Stimulated activated CD4-positive, alpha-beta T cell treated with anti-CD3 and anti-CD28 coated beads, Interleukin-12 subunit alpha, Interleukin-12 subunit beta, amount 100 ng/mL, for 4 hours (primary cell): ENCODE measurements at regions not wholly inside any gene's neighbourhood (a gene's known extent, or its start where the extent isn't known, plus 50 kb on each side); places are given as distances from the start of the nearest gene placed in this dataset.
"Not testable (repeated sequence)": the region's sequence is repeated elsewhere in the genome, so short reads cannot be mapped to it uniquely, and the experiment has no call there.

Experiments used
- DNase-seq: peaks from one replicate; pipeline ENCODE4 v3.0.0-alpha.2; 2020

- DNase-seq = no peak
Measured at GRCh38 chr2:39583781-39584180, 81.9 kb upstream of the TMEM178A start.

- DNase-seq = no peak
Measured at GRCh38 chr2:39584283-39584965, 81.3 kb upstream of the TMEM178A start.

GRCh38 chr2:39585531-39585930, 80.2 kb upstream of the TMEM178A start:
- not testable (repeated sequence) for DNase-seq

GRCh38 chr2:39587168-39587567, 78.5 kb upstream of the TMEM178A start:
- DNase-seq = no peak

- no peak for DNase-seq
Measured at GRCh38 chr2:39587641-39588040, 78.1 kb upstream of the TMEM178A start.

GRCh38 chr2:39593439-39594393, 72.0 kb upstream of the TMEM178A start:
- no peak for DNase-seq

GRCh38 chr2:39595116-39595515, 70.6 kb upstream of the TMEM178A start:
- no peak for DNase-seq

- DNase-seq = no peak
Measured at GRCh38 chr2:39597314-39597713, 68.4 kb upstream of the TMEM178A start.

GRCh38 chr2:39602616-39603015, 63.1 kb upstream of the TMEM178A start:
- no peak for DNase-seq

- no peak for DNase-seq
Measured at GRCh38 chr2:39603436-39603835, 62.3 kb upstream of the TMEM178A start.

GRCh38 chr2:39604866-39605265, 60.9 kb upstream of the TMEM178A start:
- no peak for DNase-seq

- DNase-seq = no peak
Measured at GRCh38 chr2:39606585-39606984, 59.1 kb upstream of the TMEM178A start.

GRCh38 chr2:39607538-39608262, 58.0 kb upstream of the TMEM178A start:
- no peak for DNase-seq

GRCh38 chr2:39608263-39608575, 57.5 kb upstream of the TMEM178A start:
- DNase-seq = no peak

- DNase-seq = no peak
Measured at GRCh38 chr2:39608686-39609441, 56.9 kb upstream of the TMEM178A start.

GRCh38 chr2:39609917-39610316, 55.8 kb upstream of the TMEM178A start:
- no peak for DNase-seq

GRCh38 chr2:39615675-39616074, 50.0 kb upstream of the TMEM178A start:
- DNase-seq = no peak
